NT2/D1 (cell line): ENCODE measurements at regions not wholly inside any gene's neighbourhood (a gene's known extent, or its start where the extent isn't known, plus 50 kb on each side); places are given as distances from the start of the nearest gene placed in this dataset.

ENCODE experiments used
- DNase-seq: peaks from one replicate; pipeline ENCODE4 v3.0.0-alpha.2; 2011; ENCODE audit warnings: low read depth, low spot score
- H3K27me3 ChIP-seq: 2 replicates; pipeline ENCODE4 v1.6.0; 2011; ENCODE audit warnings: mild to moderate bottlenecking; ENCODE audit not compliant: insufficient read length, insufficient read depth
- H3K36me3 ChIP-seq: 2 replicates; pipeline ENCODE4 v1.6.1; 2011; ENCODE audit warnings: mild to moderate bottlenecking, low read length, mixed read lengths; ENCODE audit not compliant: insufficient read depth, insufficient read length
- H3K4me1 ChIP-seq: 2 replicates; pipeline ENCODE4 v1.5.1; 2011; ENCODE audit not compliant: insufficient read depth, insufficient read length
- H3K4me3 ChIP-seq: 2 replicates; pipeline ENCODE4 v1.5.1; 2011; ENCODE audit warnings: low read depth; ENCODE audit not compliant: insufficient read length
- H3K9ac ChIP-seq: 2 replicates; pipeline ENCODE4 v1.6.0; 2011; ENCODE audit warnings: low read depth; ENCODE audit not compliant: insufficient read length
- H3K9me3 ChIP-seq: 2 replicates; pipeline ENCODE4 v1.5.1; 2011; ENCODE audit warnings: mild to moderate bottlenecking, low read length; ENCODE audit not compliant: insufficient read depth
- SUZ12 ChIP-seq: IDR thresholded peaks from 2 replicates; pipeline ENCODE4 v1.6.1; 2011; ENCODE audit not compliant: insufficient read length, insufficient read depth; ENCODE audit errors: extremely low read depth
- YY1 ChIP-seq: IDR thresholded peaks from 2 replicates; pipeline ENCODE4 v1.6.1; 2011; ENCODE audit not compliant: insufficient read length, insufficient read depth
- ZNF274 ChIP-seq: IDR thresholded peaks from 2 replicates; pipeline ENCODE4 v1.6.1; 2011; ENCODE audit warnings: mild to moderate bottlenecking, low read depth, low read length

DNA sequence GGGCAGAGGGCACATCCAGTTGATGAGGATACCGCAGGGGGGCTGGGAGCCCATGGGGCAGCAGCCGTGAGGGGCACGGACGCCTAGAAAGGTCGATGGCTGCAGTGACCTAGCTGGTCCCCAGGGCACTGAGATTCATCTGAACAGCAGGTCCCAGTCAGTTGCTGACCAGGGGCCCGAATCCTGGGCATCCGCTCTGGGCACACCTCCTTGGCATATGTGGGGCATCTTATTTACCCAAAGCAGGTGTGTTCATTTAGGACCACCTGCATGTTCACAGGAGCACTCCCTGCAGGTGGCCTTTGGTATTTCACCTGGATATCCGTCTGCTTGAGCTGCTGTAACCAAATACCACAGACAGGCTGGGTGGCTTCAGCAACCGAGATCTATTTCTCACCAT is 72.0 kb upstream of the ODC1 start:
- Histone ChIP-seq H3K4me1 (peaks cover 4% of the 10 kb centered on the region), H3K9me3 (peaks cover 18% of the 10 kb centered on the region), H3K9ac (no peak overlapping the region), H3K4me3 (no peak overlapping the region), H3K36me3 (no peaks in the 10 kb centered on the region), H3K27me3 (no peaks in the 10 kb centered on the region)
- peak; percentile 25 for DNase-seq
- no peak for TF ChIP-seq YY1
- no peak for TF ChIP-seq SUZ12
- TF ChIP-seq ZNF274, result no peak

DNA sequence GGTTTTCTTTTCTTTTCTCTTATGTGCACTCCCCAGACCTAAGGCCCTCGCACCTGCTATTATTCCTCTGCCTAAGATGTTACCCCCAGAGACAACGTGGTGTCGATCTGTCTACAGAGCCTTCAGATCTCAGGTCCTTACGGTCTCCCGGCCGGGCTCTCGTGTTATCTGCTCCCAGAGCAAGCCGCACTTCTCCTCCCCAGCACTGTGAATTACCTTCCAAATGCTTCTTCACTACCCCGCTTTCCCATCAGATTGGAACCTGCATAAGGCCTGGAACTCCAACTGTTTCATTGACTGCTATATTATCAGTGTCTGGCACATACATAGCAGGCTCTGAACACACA is 71.2 kb upstream of the ODC1 start:
- no peak for DNase-seq
- H3K4me1 ChIP-seq, result peaks cover 3% of the 10 kb centered on the region
- H3K9me3 ChIP-seq, result peaks cover 18% of the 10 kb centered on the region
- no peak overlapping the region for H3K4me3 ChIP-seq
- no peak for TF ChIP-seq ZNF274
- H3K36me3 ChIP-seq, result no peaks in the 10 kb centered on the region
- no peaks in the 10 kb centered on the region for H3K27me3 ChIP-seq
- no peak overlapping the region for H3K9ac ChIP-seq

DNA sequence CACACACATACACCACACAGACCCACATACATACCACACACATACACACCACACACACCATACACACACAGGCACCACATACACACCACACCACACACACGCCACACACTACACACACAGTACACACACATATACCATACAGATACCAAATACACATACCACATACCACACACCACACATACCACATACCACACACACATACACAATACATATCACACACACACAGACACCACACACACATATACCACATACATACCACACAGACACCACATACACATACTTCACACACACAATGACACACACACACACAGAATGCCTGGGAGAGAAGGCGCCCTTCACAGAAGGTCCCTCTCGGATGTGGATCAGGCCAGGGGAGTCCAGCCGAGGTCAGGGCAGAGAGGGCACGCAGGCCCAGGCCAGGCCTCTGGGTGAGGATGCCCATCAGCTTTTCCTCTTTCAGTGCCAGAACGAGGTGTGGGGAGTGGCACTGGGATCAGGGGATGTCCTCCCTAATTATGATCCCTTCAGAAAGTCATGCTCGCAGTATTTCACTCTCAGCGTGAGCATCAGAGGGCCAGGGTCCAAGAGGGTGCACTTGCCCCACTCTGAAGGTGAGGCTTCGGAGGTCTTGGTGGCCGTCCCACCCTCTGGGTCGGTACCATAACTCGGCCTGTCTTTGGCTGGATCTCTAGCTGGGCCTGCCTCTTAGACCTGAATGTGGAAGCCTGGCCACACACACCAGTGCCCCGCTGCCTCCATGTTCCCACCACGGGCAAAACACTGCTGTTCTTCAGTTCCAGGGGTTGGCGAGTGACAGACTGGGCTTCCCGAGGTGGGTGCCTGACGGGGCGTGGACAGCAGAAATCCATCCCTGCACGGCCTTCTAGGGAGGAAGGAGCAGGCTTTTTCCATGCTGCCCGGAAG is 70.6 kb upstream of the ODC1 start:
- no peaks in the 10 kb centered on the region for H3K36me3 ChIP-seq
- peaks cover 18% of the 10 kb centered on the region for H3K9me3 ChIP-seq
- no peaks in the 10 kb centered on the region for H3K27me3 ChIP-seq
- H3K4me1 ChIP-seq, result peaks cover 3% of the 10 kb centered on the region
- no peak for DNase-seq
- H3K4me3 ChIP-seq, result no peak overlapping the region
- H3K9ac ChIP-seq, result no peak overlapping the region
- TF ChIP-seq SUZ12, result no peak
- TF ChIP-seq ZNF274, result no peak
- TF ChIP-seq YY1, result no peak

DNA sequence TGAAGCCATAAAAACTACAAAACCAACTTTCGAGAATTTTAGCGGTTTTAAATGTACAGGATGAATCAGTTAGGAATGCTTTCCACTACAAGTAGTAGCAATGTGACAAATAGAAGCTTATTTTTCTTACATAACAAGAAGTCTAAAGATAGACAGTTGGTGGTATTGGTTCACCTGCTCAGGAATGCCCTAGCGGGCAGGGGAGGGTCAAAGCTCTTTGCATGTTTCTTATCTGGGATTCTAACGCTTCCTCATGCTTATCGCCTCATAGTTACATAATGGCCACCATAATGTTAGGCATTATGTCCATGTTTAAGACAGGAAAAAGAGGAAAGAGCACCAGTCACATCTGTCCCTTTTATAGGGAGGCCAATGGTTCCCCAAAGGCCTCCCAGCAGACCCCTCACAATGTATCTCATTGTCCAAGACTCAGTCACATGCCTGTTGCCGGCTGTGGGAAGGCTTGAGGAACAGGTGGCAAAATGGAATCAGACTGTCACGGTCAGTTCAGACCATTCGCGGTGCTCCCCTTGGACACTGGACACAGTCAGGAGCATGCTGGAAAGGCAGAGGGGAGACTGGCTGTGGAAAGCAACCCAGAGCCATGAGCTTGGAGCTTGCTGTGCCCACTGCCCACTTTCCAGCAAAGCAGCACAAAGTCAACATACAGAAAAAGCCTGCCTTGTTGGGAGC is 69.4 kb upstream of the ODC1 start:
- TF ChIP-seq YY1 (no peak), ZNF274 (no peak), SUZ12 (no peak)
- Histone ChIP-seq H3K9ac (no peak overlapping the region), H3K9me3 (peaks cover 18% of the 10 kb centered on the region), H3K36me3 (no peaks in the 10 kb centered on the region), H3K4me1 (peaks cover 3% of the 10 kb centered on the region), H3K4me3 (no peak overlapping the region), H3K27me3 (no peaks in the 10 kb centered on the region)
- no peak for DNase-seq

DNA sequence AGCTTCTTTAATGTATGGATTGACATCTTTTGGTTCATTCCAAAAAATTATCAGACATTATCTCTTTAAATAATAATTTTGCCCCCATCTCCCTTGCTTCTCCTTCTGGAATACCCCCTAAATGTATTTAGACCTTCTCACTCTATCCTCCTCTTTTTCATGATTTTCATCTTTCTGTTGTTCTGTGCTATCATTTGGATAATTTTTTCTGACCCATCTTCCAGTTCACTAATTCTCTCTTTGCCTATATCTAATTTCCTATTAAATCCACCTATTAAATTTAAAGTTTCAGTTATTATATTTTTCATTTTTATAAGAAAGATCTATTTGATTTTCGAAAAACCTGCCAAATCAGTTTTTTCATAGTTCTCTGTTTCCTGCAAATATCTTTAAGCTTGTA is 67.8 kb upstream of the ODC1 start:
- no peak for DNase-seq
- H3K36me3 ChIP-seq, result no peaks in the 10 kb centered on the region
- H3K4me3 ChIP-seq, result no peak overlapping the region
- H3K9me3 ChIP-seq, result peaks cover 18% of the 10 kb centered on the region
- H3K4me1 ChIP-seq, result no peaks in the 10 kb centered on the region
- H3K9ac ChIP-seq, result no peak overlapping the region
- no peak for TF ChIP-seq SUZ12
- TF ChIP-seq ZNF274, result no peak
- TF ChIP-seq YY1, result no peak
- no peaks in the 10 kb centered on the region for H3K27me3 ChIP-seq

DNA sequence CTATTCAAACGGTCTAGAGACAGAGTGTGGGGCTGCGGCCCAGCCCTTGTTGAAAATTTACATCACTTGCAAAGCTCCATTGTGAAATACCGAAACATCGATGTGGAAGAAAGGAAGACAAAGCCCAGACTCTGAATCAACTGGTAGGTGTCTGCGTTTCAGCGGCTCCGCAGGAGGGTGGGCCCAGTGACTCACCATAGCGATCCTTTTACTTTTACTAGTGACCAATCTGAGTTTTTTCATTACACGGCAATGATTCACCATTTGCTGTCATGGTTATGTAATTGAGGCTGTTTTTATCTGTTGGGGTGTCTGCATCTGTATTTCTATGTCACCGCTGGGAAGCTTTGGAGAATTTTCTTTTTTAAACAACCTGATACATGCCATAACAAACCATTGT is 66.6 kb upstream of the ODC1 start:
- DNase-seq, result peak; percentile 52
- H3K9me3 ChIP-seq, result peaks cover 18% of the 10 kb centered on the region
- TF ChIP-seq YY1, result no peak
- H3K36me3 ChIP-seq, result no peaks in the 10 kb centered on the region
- H3K4me3 ChIP-seq, result no peak overlapping the region
- H3K4me1 ChIP-seq, result no peaks in the 10 kb centered on the region
- no peak overlapping the region for H3K9ac ChIP-seq
- no peaks in the 10 kb centered on the region for H3K27me3 ChIP-seq

DNA sequence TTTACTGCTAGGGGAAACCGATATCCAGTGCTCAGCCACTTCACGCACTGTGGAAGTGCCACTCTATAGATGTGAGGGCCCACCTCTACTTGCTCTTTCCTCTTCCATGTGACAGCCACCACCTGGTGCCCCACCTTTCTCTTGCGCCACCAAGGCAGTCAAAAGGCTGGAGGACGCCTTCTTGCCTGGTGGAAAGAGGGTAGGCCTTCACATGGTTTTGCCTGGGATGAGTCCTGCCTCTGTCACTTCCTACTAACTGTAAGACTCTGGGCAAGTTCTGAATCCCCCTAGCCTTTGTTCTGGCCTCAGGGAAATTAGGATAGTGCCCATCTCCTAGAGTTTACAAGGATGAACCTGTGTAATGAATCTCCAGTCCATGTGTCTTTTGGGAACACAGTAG is 66.1 kb upstream of the ODC1 start:
- peaks cover 18% of the 10 kb centered on the region for H3K9me3 ChIP-seq
- H3K4me1 ChIP-seq, result no peaks in the 10 kb centered on the region
- no peaks in the 10 kb centered on the region for H3K27me3 ChIP-seq
- H3K36me3 ChIP-seq, result no peaks in the 10 kb centered on the region
- H3K9ac ChIP-seq, result no peak overlapping the region
- no peak for DNase-seq
- H3K4me3 ChIP-seq, result no peak overlapping the region
- TF ChIP-seq SUZ12 (no peak), ZNF274 (no peak), YY1 (no peak)
